ENCODE measurements at regions not wholly inside any gene's neighbourhood (a gene's known extent, or its start where the extent isn't known, plus 50 kb on each side); places are given as distances from the start of the nearest gene placed in this dataset.

- no peaks in the 10 kb centered on the region for H3K9me2 ChIP-seq (replicated peaks; ENCODE audit: insufficient read depth, low read length)
- H3K36me3 ChIP-seq (replicated peaks; ENCODE audit: insufficient read depth, low read length), result no peaks in the 10 kb centered on the region
- no peaks in the 10 kb centered on the region; the same call in 1 of the 2 replicates for H3K9me3 ChIP-seq (replicated peaks; ENCODE audit: insufficient read depth, low read length)
- no peak overlapping the region for H3K4me3 ChIP-seq (ENCODE audit: low read length)
- H3K4me1 ChIP-seq (ENCODE audit: low read length), result 0 out of 2 replicates have a peak, but pooled peaks cover 3% of the 10 kb centered on the region
- no peak for DNase-seq
- TF ChIP-seq EZH2phosphoT487 (IDR thresholded peaks at IDR 0.05; ENCODE audit: low read length), result no peak
- no peak for TF ChIP-seq EZH2 (optimal IDR thresholded peaks at IDR 0.05; ENCODE audit: low read depth, low read length)
- no peaks in the 10 kb centered on the region for H3K79me2 ChIP-seq (ENCODE audit: low read length)
- no peak overlapping the region for H2AFZ ChIP-seq (ENCODE audit: low read length)
- H3K9ac ChIP-seq (ENCODE audit: low read length), result no peak overlapping the region
- H3F3A ChIP-seq (ENCODE audit: insufficient read depth, low read length), result no peaks in the 10 kb centered on the region
- no peak overlapping the region for H3K4me2 ChIP-seq (ENCODE audit: low read depth, low read length)
- no peaks in the 10 kb centered on the region for H3K27me3 ChIP-seq (replicated peaks; ENCODE audit: insufficient read depth, low read length)
- no peaks in the 10 kb centered on the region for H4K20me1 ChIP-seq (ENCODE audit: insufficient read depth, low read length)
- H3K27ac ChIP-seq (ENCODE audit: low read length), result no peak overlapping the region
Measured at GRCh38 chr12:97047361-97047760, 140.3 kb downstream of the NEDD1 start.

- Histone ChIP-seq H3K9ac (ENCODE audit: low read length) (no peak overlapping the region), H4K20me1 (ENCODE audit: insufficient read depth, low read length) (no peaks in the 10 kb centered on the region), H3K9me3 (replicated peaks; ENCODE audit: insufficient read depth, low read length) (no peaks in the 10 kb centered on the region; the same call in 1 of the 2 replicates), H2AFZ (ENCODE audit: low read length) (peak overlapping the region; percentile 25), H3K9me2 (replicated peaks; ENCODE audit: insufficient read depth, low read length) (no peaks in the 10 kb centered on the region), H3K4me1 (ENCODE audit: low read length) (0 out of 2 replicates have a peak, but pooled peaks cover 3% of the 10 kb centered on the region), H3K36me3 (replicated peaks; ENCODE audit: insufficient read depth, low read length) (no peaks in the 10 kb centered on the region), H3K4me2 (ENCODE audit: low read depth, low read length) (no peak overlapping the region), H3K79me2 (ENCODE audit: low read length) (no peaks in the 10 kb centered on the region), H3K4me3 (ENCODE audit: low read length) (no peak overlapping the region), H3K27me3 (replicated peaks; ENCODE audit: insufficient read depth, low read length) (no peaks in the 10 kb centered on the region), H3K27ac (ENCODE audit: low read length) (no peak overlapping the region), H3F3A (ENCODE audit: insufficient read depth, low read length) (no peaks in the 10 kb centered on the region)
- TF ChIP-seq EZH2phosphoT487 (IDR thresholded peaks at IDR 0.05; ENCODE audit: low read length) (no peak), EZH2 (optimal IDR thresholded peaks at IDR 0.05; ENCODE audit: low read depth, low read length) (no peak), CTCF (IDR thresholded peaks at IDR 0.05; ENCODE audit: low read length) (no peak)
- peak; percentile 41 for DNase-seq
Measured at GRCh38 chr12:97048421-97049035, 141.5 kb downstream of the NEDD1 start.

DNA sequence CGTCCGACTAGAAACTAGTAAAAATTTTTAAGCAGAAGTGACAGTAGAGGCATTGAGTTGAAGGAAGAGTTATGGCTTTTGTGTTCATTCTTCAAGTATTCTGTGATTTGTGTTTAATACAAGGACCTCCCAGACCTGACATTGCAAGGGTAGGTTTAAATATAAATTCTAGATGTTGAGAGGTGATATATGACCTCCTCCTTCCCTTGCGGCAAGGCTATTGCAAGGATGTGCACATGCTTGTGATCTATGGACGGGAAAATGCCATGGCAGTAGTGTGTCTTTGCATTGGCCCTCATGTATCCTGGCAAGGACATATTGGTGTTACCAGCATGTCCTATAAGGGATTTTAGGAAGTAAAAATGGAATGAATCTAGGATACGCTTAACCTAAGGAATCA is 143.5 kb downstream of the NEDD1 start:
- no peak overlapping the region for H3K4me2 ChIP-seq (ENCODE audit: low read depth, low read length)
- no peaks in the 10 kb centered on the region for H3K27me3 ChIP-seq (replicated peaks; ENCODE audit: insufficient read depth, low read length)
- 0 out of 2 replicates have a peak, but pooled peaks cover 3% of the 10 kb centered on the region for H3K4me1 ChIP-seq (ENCODE audit: low read length)
- H4K20me1 ChIP-seq (ENCODE audit: insufficient read depth, low read length), result no peaks in the 10 kb centered on the region
- H2AFZ ChIP-seq (ENCODE audit: low read length), result no peak overlapping the region
- H3K27ac ChIP-seq (ENCODE audit: low read length), result no peak overlapping the region
- H3K9me2 ChIP-seq (replicated peaks; ENCODE audit: insufficient read depth, low read length), result no peaks in the 10 kb centered on the region
- no peaks in the 10 kb centered on the region; the same call in 1 of the 2 replicates for H3K9me3 ChIP-seq (replicated peaks; ENCODE audit: insufficient read depth, low read length)
- no peaks in the 10 kb centered on the region for H3K36me3 ChIP-seq (replicated peaks; ENCODE audit: insufficient read depth, low read length)
- no peak for TF ChIP-seq EZH2 (optimal IDR thresholded peaks at IDR 0.05; ENCODE audit: low read depth, low read length)
- no peak for TF ChIP-seq EZH2phosphoT487 (IDR thresholded peaks at IDR 0.05; ENCODE audit: low read length)
- no peak for TF ChIP-seq CTCF (IDR thresholded peaks at IDR 0.05; ENCODE audit: low read length)
- no peaks in the 10 kb centered on the region for H3K79me2 ChIP-seq (ENCODE audit: low read length)
- no peak for DNase-seq
- no peaks in the 10 kb centered on the region for H3F3A ChIP-seq (ENCODE audit: insufficient read depth, low read length)
- no peak overlapping the region for H3K4me3 ChIP-seq (ENCODE audit: low read length)
- H3K9ac ChIP-seq (ENCODE audit: low read length), result no peak overlapping the region

GRCh38 chr12:97051341-97051740 is 144.3 kb downstream of the NEDD1 start:
- Histone ChIP-seq H3K79me2 (ENCODE audit: low read length) (no peaks in the 10 kb centered on the region), H3K4me2 (ENCODE audit: low read depth, low read length) (no peak overlapping the region), H3K9me3 (replicated peaks; ENCODE audit: insufficient read depth, low read length) (no peaks in the 10 kb centered on the region; the same call in 1 of the 2 replicates), H3K36me3 (replicated peaks; ENCODE audit: insufficient read depth, low read length) (no peaks in the 10 kb centered on the region), H3K27ac (ENCODE audit: low read length) (no peak overlapping the region), H3F3A (ENCODE audit: insufficient read depth, low read length) (no peaks in the 10 kb centered on the region), H3K27me3 (replicated peaks; ENCODE audit: insufficient read depth, low read length) (no peaks in the 10 kb centered on the region), H2AFZ (ENCODE audit: low read length) (no peak overlapping the region), H3K4me3 (ENCODE audit: low read length) (no peak overlapping the region), H3K9ac (ENCODE audit: low read length) (no peak overlapping the region), H3K9me2 (replicated peaks; ENCODE audit: insufficient read depth, low read length) (no peaks in the 10 kb centered on the region), H3K4me1 (ENCODE audit: low read length) (0 out of 2 replicates have a peak, but pooled peaks cover 3% of the 10 kb centered on the region), H4K20me1 (ENCODE audit: insufficient read depth, low read length) (no peaks in the 10 kb centered on the region)
- TF ChIP-seq EZH2phosphoT487 (IDR thresholded peaks at IDR 0.05; ENCODE audit: low read length), result no peak
- no peak for TF ChIP-seq EZH2 (optimal IDR thresholded peaks at IDR 0.05; ENCODE audit: low read depth, low read length)
- no peak for TF ChIP-seq CTCF (IDR thresholded peaks at IDR 0.05; ENCODE audit: low read length)
- no peak for DNase-seq

All from MM.1S (cell line).